HG02588 (cell line): ENCODE measurements at regions not wholly inside any gene's neighbourhood (a gene's known extent, or its start where the extent isn't known, plus 50 kb on each side); places are given as distances from the start of the nearest gene placed in this dataset.
A peak's percentile ranks its signal among the peaks of the same experiment; 100 is the strongest.
"Not testable (repeated sequence)": the region's sequence is repeated elsewhere in the genome, so short reads cannot be mapped to it uniquely, and the experiment has no call there.

ENCODE experiments used
- ATAC-seq: cut with Tn5 transposase; IDR thresholded peaks from one replicate; pipeline ENCODE4 v1.9.1; 2021; ENCODE audit warnings: mild to moderate bottlenecking, moderate library complexity; ENCODE audit not compliant: unreplicated experiment

- no peak for ATAC-seq
Observed at GRCh38 chr1:192418552-192419285, 101.9 kb downstream of the RGS21 start.

DNA sequence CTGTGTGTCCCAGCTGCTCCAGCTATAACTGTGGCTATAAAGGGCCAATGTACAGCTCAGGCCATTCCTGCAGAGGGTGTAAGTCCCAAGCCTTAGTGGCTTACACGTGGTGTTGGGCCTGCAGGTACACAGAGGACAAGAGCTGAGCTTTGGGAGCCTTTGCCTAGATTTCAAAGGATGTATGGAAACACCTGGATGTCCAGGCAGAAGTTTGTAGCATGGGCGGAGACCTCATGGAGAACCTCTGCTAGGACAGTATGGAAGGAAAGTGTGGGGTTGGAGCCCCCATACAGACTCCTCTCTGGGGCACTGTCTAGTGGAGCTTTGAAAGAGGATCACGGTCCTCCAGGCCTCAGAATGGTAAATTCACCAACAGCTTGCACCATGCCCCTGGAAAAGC lies 113.9 kb downstream of the RGS21 start:
- no peak for ATAC-seq

DNA sequence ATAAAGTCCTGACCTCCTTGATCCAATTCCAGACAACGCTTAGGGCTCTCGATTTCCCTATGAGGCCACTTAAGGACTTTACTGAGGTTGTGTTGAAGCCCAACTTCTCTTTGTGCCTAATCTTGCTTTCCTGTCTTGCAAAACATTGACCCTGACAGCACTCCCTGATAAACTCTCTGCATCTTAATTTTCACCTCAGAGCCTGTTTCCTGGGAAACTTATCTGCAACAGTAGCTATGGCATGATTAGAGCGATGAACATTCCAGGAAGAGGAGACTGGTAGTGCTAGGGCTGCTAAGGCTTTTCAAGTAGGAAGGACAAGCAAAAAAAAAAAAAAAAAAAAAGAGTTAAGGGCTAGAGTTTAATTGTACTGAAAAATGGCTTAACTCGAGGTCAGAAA lies 118.9 kb downstream of the RGS21 start:
- no peak for ATAC-seq

- no peak for ATAC-seq
Observed at GRCh38 chr1:192436441-192437078, 119.8 kb downstream of the RGS21 start.

GRCh38 chr1:192438737-192439136 lies 121.9 kb downstream of the RGS21 start:
- ATAC-seq, result no peak

DNA sequence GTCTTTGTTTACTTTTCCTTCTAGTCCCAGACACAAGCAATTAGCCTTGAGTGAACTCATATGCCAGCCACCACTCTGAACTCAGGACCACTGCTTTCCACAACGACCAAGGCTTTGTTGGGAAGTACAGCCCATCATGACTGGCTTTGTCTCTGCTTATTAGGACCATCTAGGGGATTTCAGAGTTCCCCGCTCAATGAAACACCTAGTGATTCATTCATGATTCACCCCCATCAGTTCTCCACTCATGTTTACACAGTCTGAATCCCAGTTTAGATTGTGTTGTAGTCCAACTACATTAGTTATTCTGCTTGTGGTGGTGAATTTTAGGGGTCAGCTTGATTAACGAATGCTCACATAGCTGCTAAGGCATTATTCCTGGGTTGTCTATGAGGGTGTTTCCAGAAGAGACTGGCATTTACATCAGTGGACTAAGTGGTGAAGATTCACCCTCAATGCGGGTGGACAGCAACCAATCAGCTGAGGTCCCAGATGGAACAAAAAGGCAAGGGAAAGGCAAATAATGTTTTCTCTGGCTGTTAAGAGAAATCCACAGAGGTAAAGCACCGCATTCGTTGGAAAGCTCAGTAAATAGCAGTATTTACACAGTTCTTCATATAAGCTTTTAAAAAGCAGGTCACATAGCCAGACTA lies 122.7 kb downstream of the RGS21 start:
- no peak for ATAC-seq

- no peak for ATAC-seq
Observed at GRCh38 chr1:192441492-192441891, 124.7 kb downstream of the RGS21 start.

DNA sequence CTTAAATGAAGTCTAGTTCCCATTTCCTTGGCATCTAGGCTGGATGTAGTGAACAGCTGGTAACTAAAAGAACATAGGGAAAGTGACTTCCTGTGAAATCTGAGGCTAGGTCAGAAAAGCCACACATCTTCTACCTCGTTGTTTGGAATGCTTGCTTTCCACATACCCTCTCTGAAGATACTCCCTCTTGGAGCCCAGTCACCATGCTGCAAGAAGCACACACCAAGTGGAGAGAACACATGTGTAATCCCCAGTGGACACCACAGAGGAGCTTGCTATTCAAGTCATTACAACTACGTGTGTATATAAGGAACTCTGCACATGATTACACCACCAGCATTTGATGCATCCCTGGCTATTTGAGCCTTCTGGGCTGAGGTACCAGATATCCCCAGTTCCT lies 125.9 kb downstream of the RGS21 start:
- ATAC-seq, result no peak

DNA sequence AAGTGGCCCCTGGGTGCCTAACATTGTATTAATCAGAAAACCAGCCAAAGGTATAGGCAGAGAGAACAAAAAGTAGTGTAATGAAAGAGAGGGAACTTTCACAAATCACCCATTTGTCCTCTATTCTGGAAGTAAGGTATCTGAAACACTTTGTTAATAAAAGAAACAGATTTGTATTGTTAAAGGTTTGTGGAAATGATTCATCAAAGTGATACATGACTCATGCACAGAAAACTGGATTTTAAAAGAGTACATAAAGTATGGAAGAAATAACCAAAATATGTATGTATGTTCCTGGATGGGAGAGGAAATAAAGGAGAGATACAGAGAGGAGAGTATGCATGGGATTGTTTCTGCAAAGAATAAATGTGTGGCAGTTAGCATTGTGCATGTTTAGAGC lies 126.8 kb downstream of the RGS21 start:
- no peak for ATAC-seq

- no peak for ATAC-seq
Observed at GRCh38 chr1:192445241-192445640, 128.4 kb downstream of the RGS21 start.

DNA sequence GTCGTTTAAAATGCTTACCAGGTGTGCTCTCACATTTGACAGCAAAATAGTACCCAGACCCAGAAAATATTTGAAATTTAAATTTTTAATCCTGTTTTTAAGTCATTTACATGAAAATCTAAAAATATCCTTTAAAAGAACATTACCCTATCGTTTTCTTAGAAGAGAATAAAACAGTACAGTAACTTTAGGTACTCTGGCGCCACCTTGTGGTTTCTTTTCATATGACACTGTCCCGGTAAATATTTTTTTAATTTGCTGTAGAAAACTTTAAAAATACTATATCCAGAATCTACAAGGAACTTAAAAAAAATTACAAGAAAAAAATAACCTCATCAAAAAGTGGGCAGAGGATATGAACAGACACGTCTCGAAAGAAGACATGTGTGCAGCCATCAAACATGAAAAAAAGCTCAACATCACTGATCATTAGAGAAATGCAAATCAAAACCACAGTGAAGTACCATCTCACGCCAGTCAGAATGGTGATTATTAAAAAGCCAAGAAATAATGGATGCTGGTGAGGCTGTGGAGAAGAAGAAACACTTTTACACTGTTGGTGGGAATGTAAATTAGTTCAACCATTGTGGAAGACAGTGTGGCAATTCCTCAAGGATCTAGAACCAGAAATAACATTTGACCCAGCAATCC lies 129.2 kb downstream of the RGS21 start:
- ATAC-seq, result peak; percentile 76

DNA sequence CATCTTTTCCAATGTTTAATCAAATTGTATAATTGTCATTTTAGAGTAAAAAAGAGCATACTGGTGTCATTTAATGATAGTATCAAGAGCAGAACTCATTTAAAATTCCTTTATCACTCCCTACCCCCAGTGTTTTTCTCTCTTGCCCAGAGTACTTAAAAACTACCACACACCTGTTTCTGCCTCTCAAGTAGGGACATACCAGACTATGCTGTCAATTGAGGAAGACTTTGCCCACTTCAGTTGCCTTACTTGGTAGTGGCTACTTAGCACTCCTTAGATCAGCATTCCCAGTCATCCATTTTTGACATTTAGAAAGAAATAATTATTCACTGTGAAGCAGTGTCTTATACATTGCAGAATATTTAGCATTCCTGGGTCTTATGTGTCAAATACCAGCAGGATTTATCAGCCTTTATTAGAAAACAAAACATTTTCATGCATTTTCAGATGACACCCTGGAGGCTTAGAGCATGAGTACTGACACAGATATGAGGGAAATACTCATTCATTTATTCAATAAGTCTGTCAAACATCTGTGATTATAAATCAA lies 127.5 kb upstream of the RGS1 start:
- no peak for ATAC-seq

DNA sequence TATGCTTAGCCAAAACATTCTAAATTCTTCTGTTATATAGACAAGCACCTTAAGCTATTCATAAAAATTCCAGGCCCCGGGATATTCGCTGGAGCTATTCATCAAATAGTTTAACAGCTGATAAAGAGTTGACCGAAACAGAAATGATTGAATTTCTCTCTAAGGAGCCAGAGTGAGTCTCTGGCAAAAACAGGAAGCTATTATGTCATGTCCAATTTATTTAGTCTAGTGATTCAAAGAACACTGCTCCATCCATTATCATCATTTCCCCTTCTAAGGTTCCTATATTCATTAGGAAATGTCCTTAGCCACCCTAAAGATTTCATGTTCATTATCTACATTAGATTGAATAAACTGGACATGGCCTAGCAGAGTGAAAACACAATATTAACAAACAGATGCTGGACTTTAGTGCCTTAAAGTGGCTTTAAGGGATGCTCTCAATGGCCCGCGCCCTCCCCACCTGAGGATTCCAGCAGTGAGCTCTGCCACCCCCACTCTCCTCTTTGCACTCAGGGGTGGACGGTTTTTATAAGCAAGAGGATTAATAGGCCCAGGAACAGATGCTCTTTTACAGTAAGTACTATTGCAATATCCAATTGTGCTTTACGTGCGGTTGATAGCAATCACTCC lies 122.1 kb upstream of the RGS1 start:
- ATAC-seq, result no peak

DNA sequence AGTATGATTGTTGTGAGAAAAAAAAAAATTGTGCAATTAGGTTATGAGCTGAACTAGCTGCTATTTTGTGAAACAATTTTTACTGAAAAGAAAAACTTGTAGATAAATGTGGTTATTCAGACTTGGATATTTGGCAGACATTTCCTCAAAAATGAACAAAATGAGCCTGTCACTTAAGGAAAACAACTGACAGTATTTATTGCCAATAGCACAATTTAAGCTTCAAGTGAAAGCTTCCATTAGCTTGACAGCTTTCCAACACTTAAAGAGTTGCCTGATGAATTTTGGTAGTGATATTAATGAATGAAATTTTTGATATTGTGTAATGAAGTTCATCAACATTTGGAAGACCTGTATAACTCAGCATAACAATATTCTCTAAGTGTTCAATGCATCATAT lies 116.1 kb upstream of the RGS1 start:
- no peak for ATAC-seq

DNA sequence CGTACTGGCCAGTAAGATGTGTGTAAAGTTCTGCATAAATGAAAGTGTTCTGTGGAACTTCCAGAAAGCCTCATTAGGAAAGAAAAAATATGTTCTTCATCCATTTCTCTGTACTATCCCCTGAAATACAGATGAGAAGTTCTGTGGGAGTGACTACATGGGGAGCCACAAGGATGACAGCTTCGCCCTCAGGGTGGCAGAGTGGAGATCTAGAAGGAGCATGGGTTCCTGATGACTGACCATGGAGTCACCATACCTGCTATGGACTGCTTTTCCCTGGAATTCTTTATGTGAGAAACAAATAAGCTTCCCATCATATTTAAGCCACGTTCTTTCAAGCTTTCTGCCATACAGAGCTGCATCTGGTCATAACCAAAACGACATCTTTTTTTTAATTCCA lies 113.9 kb upstream of the RGS1 start:
- ATAC-seq, result no peak

DNA sequence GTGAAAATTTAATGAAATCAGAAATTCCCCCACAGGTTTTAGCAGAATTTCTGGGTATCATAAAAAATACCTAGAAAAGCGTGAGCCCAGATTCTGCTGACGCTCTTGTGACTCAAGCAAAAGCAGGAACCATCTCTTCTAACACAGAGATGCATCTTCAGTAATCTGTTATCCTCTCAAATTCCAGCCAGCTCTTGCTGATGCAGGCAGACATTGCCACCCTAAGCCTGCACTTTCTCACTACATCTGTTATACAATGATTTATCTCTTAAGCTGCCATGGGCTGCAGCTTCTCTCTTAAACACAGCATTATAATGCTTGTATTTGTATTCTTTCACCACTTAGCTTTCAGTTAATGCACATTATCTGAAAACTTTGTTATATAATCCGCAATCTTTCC lies 113.0 kb upstream of the RGS1 start:
- ATAC-seq, result no peak

- ATAC-seq, result no peak
Observed at GRCh38 chr1:192463661-192464060, 111.9 kb upstream of the RGS1 start.

DNA sequence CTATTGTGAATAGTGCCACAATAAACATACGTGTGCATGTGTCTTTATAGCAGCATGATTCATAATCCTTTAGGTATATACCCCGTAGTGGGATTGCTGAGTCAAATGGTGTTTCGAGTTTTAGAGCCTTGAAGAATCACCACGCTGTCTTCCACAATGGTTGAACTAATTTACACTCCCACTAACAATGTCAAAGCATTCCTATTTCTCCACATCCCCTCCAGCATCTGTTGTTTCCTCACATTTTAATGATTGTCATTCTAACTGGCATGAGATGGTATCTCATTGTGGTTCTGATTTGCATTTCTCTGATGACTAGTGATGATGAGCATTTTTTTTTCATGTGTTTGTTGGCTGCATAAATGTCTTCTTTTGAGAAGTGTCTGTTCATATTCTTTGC lies 110.4 kb upstream of the RGS1 start:
- ATAC-seq, result not testable (repeated sequence)

GRCh38 chr1:192474080-192474683 lies 101.4 kb upstream of the RGS1 start:
- ATAC-seq, result no peak

DNA sequence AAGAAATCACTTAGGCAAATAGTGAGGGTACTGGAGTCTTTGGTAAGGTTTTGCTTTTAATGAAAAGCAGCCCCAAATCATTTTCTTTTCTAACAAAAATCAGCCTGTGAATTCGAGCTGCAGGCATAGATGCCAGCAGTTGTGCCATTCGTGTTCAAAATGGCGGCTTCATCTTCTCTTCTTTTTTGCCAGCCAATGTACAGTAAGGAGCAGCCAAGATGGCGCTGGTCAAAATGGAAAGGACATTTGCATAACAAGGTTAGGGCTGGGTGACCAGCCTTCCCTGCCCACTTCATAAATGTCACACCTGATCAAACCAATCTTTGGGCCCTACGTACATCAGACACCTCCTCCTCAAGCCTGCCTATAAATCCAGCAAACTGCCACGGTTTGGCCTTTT lies 100.2 kb upstream of the RGS1 start:
- ATAC-seq, result no peak

DNA sequence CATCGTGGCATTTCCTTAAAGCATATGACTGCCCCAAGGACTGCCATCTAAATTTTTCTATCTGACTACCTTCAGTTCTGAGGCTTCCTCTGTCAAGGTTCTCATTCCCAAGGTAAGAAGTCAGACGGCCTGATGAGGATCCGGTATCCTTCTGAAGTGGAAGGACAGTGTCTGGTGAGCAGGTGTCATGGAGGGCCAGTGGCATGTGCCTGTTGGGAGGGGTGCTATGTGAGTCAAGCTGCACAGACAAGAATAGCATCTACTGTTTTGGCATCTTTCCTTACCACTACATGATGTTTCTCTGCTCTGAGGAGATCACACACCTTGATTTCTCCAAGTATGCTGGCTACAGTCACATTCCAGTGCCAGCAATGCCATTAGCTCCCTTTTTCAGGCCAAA lies 99.6 kb upstream of the RGS1 start:
- no peak for ATAC-seq
